Pancreas (tissue), 10 donors: ENCODE measurements at regions not wholly inside any gene's neighbourhood (a gene's known extent, or its start where the extent isn't known, plus 50 kb on each side); places are given as distances from the start of the nearest gene placed in this dataset.

Source experiments
- ATAC-seq, 4 donors: fragments of 200-7000 bp; cut with Tn5 transposase; one replicate each; pipeline versions ENCODE4 v1.8.0 to v1.9.1; 2020; ENCODE audit warnings: mild to moderate bottlenecking in 4 of 4, moderate library complexity in 4 of 4
- DNase-seq, 6 donors: peaks; one replicate each; pipeline ENCODE4 v3.0.0-alpha.2; 2020
- FAIRE-seq: peaks from 2 replicates; lab custom pipeline; 2012; peaks lifted over from hg19 to GRCh38; lab: Jason Lieb, UNC
- H3K27ac ChIP-seq, 4 donors: fragments of 200-600 bp; sonication (generic); 1 replicate in 3 of 4; 2 replicates in 1 of 4; pipeline versions ENCODE4 v1.5.0 to v1.8.0; 2020
- H3K27me3 ChIP-seq, 4 donors: fragments of 200-600 bp; one replicate each; pipeline ENCODE4 v1.8.0; 2021
- H3K36me3 ChIP-seq, 3 donors: fragments of 200-600 bp; sonication (generic) in 1 of 3; one replicate each; pipeline versions ENCODE4 v1.5.0 to v1.8.0; 2020 to 2021
- H3K4me1 ChIP-seq, 3 donors: fragments of 200-600 bp; one replicate each; pipeline ENCODE4 v1.8.0; 2021
- H3K4me3 ChIP-seq, 4 donors: fragments of 200-600 bp; sonication (generic) in 2 of 4; one replicate each; pipeline versions ENCODE4 v1.5.0 to v1.8.0; 2020 to 2021
- H3K9me3 ChIP-seq, 4 donors: fragments of 200-600 bp; one replicate each; pipeline ENCODE4 v1.8.0; 2021
- CTCF ChIP-seq, 4 donors: fragments of 200-600 bp; sonication (generic) in 3 of 4; IDR thresholded peaks; one replicate each; pipeline versions ENCODE4 v1.5.0 to v1.8.0; 2021; ENCODE audit warnings: antibody characterized with exemption in 4 of 4
- WGBS, 2 donors: extraction: QIAGEN DNeasy Blood & Tissue Kit; methylation state at CpG; one replicate each; pipeline ENCODE4 v1.1.7; 2013; 5-methylcytosine and 5-hydroxymethylcytosine counted together
- intact Hi-C, 3 donors: fragments of 100-400 bp; cut with DNase I; formaldehyde crosslinking; loops; one replicate each; pipeline versions ENCODE4 v1.11.1 to v1.14.2; 2022
- donor health status: healthy with polysubstance abuse.
- donor health status: DM: no; HTN: no; CAD: no; lungs with moderate emphysema.
- donor health status: DM: no; HTN: no; CAD: no.
- donor health status: control.
- donor health status: control.
- donor health status: Bipolar disorder and iron deficiency.
- donor health status: DM: yes; HTN: yes; CAD: no.
- donor health status: DM: no; HTN: no; CAD: no.
- donor health status: DM: no; HTN: no; CAD: no.
- donor health status: DM: yes; HTN: yes; CAD: no.

GRCh38 chr1:187951817-187952216 lies 1123.1 kb downstream of the PLA2G4A start:
- intact Hi-C loops, result no loop called here
- FAIRE-seq, result no peak

GRCh38 chr1:187952446-187952845 lies 1123.7 kb downstream of the PLA2G4A start:
- H3K4me1 ChIP-seq, result no peaks in the 10 kb centered on the region
- ATAC-seq (no peak), FAIRE-seq (no peak), DNase-seq (no peak)
- WGBS, 2 donors, result 72 to 88% methylated on average over 2 of the region's 2 CpGs
- H3K27me3 ChIP-seq, result no peaks in the 10 kb centered on the region
- H3K4me3 ChIP-seq, result no peak overlapping the region
- H3K27ac ChIP-seq, result no peak overlapping the region
- intact Hi-C loops, result no loop called here
- TF ChIP-seq CTCF (IDR thresholded peaks at IDR 0.05), result no peak
- no peaks in the 10 kb centered on the region for H3K36me3 ChIP-seq
- H3K9me3 ChIP-seq, result no peaks in the 10 kb centered on the region

More at GRCh38 chr1:187951817-187952216, 1123.1 kb downstream of the PLA2G4A start:
- no peak overlapping the region for H3K27ac ChIP-seq
- no peaks in the 10 kb centered on the region for H3K4me1 ChIP-seq
- no peak for ATAC-seq
- H3K36me3 ChIP-seq, result no peaks in the 10 kb centered on the region
- no peaks in the 10 kb centered on the region for H3K27me3 ChIP-seq
- TF ChIP-seq CTCF (IDR thresholded peaks at IDR 0.05), result no peak
- DNase-seq, result no peak
- no peak overlapping the region for H3K4me3 ChIP-seq
- no peaks in the 10 kb centered on the region for H3K9me3 ChIP-seq

GRCh38 chr1:187956975-187957374 lies 1128.2 kb downstream of the PLA2G4A start:
- Histone ChIP-seq H3K4me1 (no peaks in the 10 kb centered on the region), H3K36me3 (no peaks in the 10 kb centered on the region), H3K27me3 (no peaks in the 10 kb centered on the region), H3K27ac (no peak overlapping the region), H3K4me3 (no peak overlapping the region), H3K9me3 (no peaks in the 10 kb centered on the region)
- FAIRE-seq (no peak), DNase-seq (no peak), ATAC-seq (no peak)
- 58 to 75% methylated on average over 3 of the region's 3 CpGs for WGBS, 2 donors
- TF ChIP-seq CTCF (IDR thresholded peaks at IDR 0.05), result no peak
- intact Hi-C loops, result no loop called here

GRCh38 chr1:187958207-187958606 lies 1129.5 kb downstream of the PLA2G4A start:
- TF ChIP-seq CTCF (IDR thresholded peaks at IDR 0.05), result no peak
- no peak for FAIRE-seq
- H3K27ac ChIP-seq, result no peak overlapping the region
- H3K9me3 ChIP-seq, result no peaks in the 10 kb centered on the region
- no peaks in the 10 kb centered on the region for H3K36me3 ChIP-seq
- 54 to 56% methylated on average over 6 of the region's 6 CpGs for WGBS, 2 donors
- no peak for ATAC-seq
- H3K27me3 ChIP-seq, result no peaks in the 10 kb centered on the region
- no peaks in the 10 kb centered on the region for H3K4me1 ChIP-seq
- intact Hi-C loops, result no loop called here
- DNase-seq, result no peak
- H3K4me3 ChIP-seq, result no peak overlapping the region

- H3K4me3 ChIP-seq, result no peak overlapping the region
- ATAC-seq (no peak), DNase-seq (no peak), FAIRE-seq (no peak)
- H3K27ac ChIP-seq, result no peak overlapping the region
- no peaks in the 10 kb centered on the region for H3K9me3 ChIP-seq
- TF ChIP-seq CTCF (IDR thresholded peaks at IDR 0.05), result no peak
- no peaks in the 10 kb centered on the region for H3K36me3 ChIP-seq
- 73 to 79% methylated on average over 3 of the region's 3 CpGs for WGBS, 2 donors
- no peaks in the 10 kb centered on the region for H3K27me3 ChIP-seq
- intact Hi-C loops, result no loop called here
- H3K4me1 ChIP-seq, result no peaks in the 10 kb centered on the region
These were observed 1130.3 kb downstream of the PLA2G4A start for GRCh38 chr1:187959062-187959461.
